Mucosa of descending colon (tissue), 3 donors: ENCODE measurements at regions not wholly inside any gene's neighbourhood (a gene's known extent, or its start where the extent isn't known, plus 50 kb on each side); places are given as distances from the start of the nearest gene placed in this dataset.
A peak's percentile ranks its signal among the peaks of the same experiment; 100 is the strongest.

ENCODE experiments used
- ATAC-seq: fragments of 200-7000 bp; cut with Tn5 transposase; one replicate; pipeline ENCODE4 v1.9.1; 2020; ENCODE audit warnings: mild to moderate bottlenecking, moderate library complexity
- DNase-seq, 3 donors: peaks; one replicate each; pipeline ENCODE4 v3.0.0-alpha.2; 2020
- H3K36me3 ChIP-seq: fragments of 200-600 bp; one replicate; pipeline ENCODE4 v1.8.0; 2021; ENCODE audit warnings: low read depth, mild to moderate bottlenecking
- H3K4me1 ChIP-seq: fragments of 200-600 bp; one replicate; pipeline ENCODE4 v1.8.0; 2021; ENCODE audit warnings: low read depth, mild to moderate bottlenecking
- H3K4me3 ChIP-seq: fragments of 200-600 bp; one replicate; pipeline ENCODE4 v1.8.0; 2021; ENCODE audit warnings: mild to moderate bottlenecking
- H3K9me3 ChIP-seq: fragments of 200-600 bp; one replicate; pipeline ENCODE4 v1.8.0; 2021; ENCODE audit warnings: mild to moderate bottlenecking
- CTCF ChIP-seq: fragments of 200-600 bp; IDR thresholded peaks from one replicate; pipeline ENCODE4 v1.8.0; 2022; ENCODE audit warnings: antibody characterized with exemption, mild to moderate bottlenecking
- intact Hi-C, 2 donors: fragments of 100-400 bp; cut with DNase I in 1 of 2; cut with micrococcal nuclease in 1 of 2; formaldehyde crosslinking; loops; one replicate each; pipeline versions ENCODE4 v1.11.0 to v1.11.1; 2022; cut with DNase I, micrococcal nuclease
- donor health status: DM: no; HTN: no; CAD: no; lungs with moderate emphysema.
- donor health status: DM: no; HTN: no; CAD: no.
- donor health status: DM: no; HTN: yes; CAD: no.

GRCh38 chr12:115451780-115452736 is 768.1 kb upstream of the TBX3 start:
- intact Hi-C loops = no loop called here
- H3K36me3 ChIP-seq = no peaks in the 10 kb centered on the region
- TF ChIP-seq CTCF = no peak
- peaks cover 3% of the 10 kb centered on the region for H3K4me1 ChIP-seq
- DNase-seq = peak in 2 of 3 donors; percentile 60 to 68
- no peak overlapping the region for H3K4me3 ChIP-seq
- H3K9me3 ChIP-seq = no peaks in the 10 kb centered on the region
- ATAC-seq = peak; percentile 78

DNA sequence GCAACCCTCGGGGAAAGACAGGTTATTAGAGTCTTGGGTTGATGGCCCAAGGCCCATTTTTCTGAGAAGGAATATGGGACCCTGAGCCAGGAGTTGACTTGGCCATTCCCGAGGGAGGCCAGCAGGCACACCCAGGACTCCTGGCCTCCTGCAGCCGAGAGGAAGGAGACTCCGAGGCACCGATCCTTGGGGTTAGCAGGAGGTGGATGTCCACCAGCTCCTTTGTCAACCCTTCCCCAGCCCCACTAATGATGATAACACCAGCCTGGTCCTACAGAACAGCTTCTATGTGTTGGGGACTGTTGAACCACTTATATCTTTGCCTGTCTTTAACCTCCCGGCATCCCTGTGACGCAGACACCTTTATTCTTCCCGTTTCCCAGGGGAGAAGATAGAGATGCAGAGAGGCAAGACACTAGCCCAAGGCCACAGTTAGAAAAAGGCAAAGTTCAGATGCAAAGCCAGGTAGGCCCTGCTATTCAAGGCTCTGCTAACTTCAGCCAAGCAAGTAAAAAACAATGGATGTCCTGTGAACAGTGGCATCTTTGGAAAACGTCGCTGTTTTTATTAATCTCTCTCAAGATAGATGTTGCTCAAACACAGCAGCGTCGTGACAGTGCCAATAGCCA is 767.3 kb upstream of the TBX3 start:
- intact Hi-C loops = no loop called here
- DNase-seq (no peak), ATAC-seq (no peak)
- no peaks in the 10 kb centered on the region for H3K36me3 ChIP-seq
- H3K4me3 ChIP-seq = no peak overlapping the region
- H3K4me1 ChIP-seq = peaks cover 3% of the 10 kb centered on the region
- no peaks in the 10 kb centered on the region for H3K9me3 ChIP-seq
- TF ChIP-seq CTCF = no peak

GRCh38 chr12:115450710-115451109 is 766.7 kb upstream of the TBX3 start:
- Histone ChIP-seq H3K9me3 (no peaks in the 10 kb centered on the region), H3K36me3 (no peaks in the 10 kb centered on the region), H3K4me3 (no peak overlapping the region), H3K4me1 (peaks cover 3% of the 10 kb centered on the region)
- TF ChIP-seq CTCF = no peak
- intact Hi-C loops = no loop called here
- DNase-seq (no peak), ATAC-seq (no peak)

- Histone ChIP-seq H3K9me3 (no peaks in the 10 kb centered on the region), H3K36me3 (no peaks in the 10 kb centered on the region), H3K4me3 (no peak overlapping the region), H3K4me1 (peaks cover 3% of the 10 kb centered on the region)
- no peak for TF ChIP-seq CTCF
- ATAC-seq (no peak), DNase-seq (no peak)
- intact Hi-C loops = no loop called here
Observed at GRCh38 chr12:115450017-115450416, 766.0 kb upstream of the TBX3 start.

DNA sequence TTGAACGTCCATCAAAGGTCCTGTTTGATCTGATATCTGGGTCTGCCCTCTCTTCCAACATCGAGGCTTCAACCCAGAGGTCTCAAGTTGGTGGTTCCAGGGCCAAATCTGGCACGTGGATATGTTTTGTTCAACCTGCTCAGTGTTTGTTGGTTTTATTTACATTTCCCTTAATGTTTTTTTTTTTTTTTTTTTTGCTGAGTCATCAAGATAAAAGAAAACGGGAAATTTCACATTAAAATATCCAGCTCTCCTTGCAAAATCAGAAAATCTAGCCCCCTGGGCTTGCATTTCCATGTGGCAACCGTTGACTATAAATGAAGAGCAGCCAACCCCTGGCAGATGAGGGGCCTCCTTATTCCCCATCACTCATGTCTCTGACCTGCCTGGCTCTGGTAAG is 765.6 kb upstream of the TBX3 start:
- no peak for ATAC-seq
- TF ChIP-seq CTCF = no peak
- no peak for DNase-seq
- Histone ChIP-seq H3K9me3 (no peaks in the 10 kb centered on the region), H3K36me3 (no peaks in the 10 kb centered on the region), H3K4me1 (peaks cover 3% of the 10 kb centered on the region), H3K4me3 (no peak overlapping the region)
- intact Hi-C loops = no loop called here
